NCI-H187 treated with DMSO at 0.1 percent for 48 hours (cell line): ENCODE measurements at regions not wholly inside any gene's neighbourhood (a gene's known extent, or its start where the extent isn't known, plus 50 kb on each side); places are given as distances from the start of the nearest gene placed in this dataset.
"Not testable (repeated sequence)": the region's sequence is repeated elsewhere in the genome, so short reads cannot be mapped to it uniquely, and the experiment has no call there.

Source experiments
- DNase-seq: peaks from one replicate; lab custom pipeline; 2025; lab: John Stamatoyannopoulos, UW

DNA sequence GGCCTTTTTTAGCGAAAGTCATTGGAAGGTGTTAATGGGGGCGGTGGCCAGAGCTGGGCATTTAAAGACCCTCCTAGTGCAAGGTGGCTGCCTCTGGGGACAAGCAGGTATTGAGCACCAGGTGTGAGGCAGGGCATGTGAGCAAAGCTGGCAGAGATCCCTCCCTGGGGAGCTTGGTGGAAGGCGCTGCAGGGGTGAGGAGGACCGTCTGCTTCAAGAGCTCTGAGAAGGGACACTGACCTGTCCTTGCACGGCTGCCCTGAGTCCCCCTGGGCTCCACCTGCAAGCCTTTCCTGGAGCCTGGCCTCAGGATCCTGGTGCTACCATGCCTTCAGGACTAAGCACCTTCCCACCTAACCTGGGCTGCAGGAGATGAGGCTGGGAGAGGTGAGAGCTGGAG, 127.0 kb upstream of the CIBAR2 start:
- no peak for DNase-seq

DNA sequence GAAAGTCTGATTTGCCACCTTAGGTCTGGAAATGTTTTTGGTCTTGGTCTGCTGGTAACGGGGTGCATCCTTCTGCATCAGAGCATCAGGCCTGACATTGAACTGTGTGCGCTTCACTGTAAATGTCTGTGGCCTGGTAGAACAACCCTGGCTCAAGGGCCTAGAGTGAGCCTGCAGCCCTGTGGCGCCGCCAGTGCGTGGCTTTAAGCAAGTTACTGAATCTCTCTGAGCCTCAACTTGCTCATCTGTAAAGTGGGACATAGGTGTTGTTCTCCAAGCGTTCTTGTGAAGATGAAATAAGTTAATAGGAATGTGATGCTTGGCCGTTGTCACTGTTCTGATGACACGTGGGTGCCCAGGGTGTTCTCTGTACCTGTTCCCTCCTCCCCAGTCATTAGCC, 127.6 kb upstream of the CIBAR2 start:
- no peak for DNase-seq

GRCh38 chr16:85240982-85241924, 129.0 kb upstream of the CIBAR2 start:
- DNase-seq, result no peak

DNA sequence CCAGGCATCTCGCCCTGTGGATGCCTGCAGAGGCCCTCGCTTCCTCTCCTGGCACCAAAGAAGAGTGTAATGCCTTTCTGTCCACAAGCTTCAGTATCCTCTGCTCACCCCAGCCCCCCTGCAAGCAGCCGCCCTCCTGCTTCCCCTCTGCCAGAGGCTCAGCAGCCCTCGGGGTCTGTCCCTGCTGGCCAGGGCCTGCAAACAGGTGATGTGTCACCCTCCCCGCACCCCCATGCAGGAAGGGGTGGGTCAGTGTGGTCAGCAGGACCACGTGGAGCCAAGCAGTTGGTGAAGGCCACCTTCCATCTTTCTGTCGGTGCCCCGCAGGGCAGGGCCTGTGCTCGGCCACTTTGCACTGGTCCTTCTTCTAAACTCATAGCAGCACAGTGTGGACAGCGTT, 129.9 kb upstream of the CIBAR2 start:
- no peak for DNase-seq

- no peak for DNase-seq
Measured at GRCh38 chr16:85243308-85243707, 131.0 kb upstream of the CIBAR2 start.

GRCh38 chr16:85244452-85244851, 132.2 kb upstream of the CIBAR2 start:
- DNase-seq, result not testable (repeated sequence)

DNA sequence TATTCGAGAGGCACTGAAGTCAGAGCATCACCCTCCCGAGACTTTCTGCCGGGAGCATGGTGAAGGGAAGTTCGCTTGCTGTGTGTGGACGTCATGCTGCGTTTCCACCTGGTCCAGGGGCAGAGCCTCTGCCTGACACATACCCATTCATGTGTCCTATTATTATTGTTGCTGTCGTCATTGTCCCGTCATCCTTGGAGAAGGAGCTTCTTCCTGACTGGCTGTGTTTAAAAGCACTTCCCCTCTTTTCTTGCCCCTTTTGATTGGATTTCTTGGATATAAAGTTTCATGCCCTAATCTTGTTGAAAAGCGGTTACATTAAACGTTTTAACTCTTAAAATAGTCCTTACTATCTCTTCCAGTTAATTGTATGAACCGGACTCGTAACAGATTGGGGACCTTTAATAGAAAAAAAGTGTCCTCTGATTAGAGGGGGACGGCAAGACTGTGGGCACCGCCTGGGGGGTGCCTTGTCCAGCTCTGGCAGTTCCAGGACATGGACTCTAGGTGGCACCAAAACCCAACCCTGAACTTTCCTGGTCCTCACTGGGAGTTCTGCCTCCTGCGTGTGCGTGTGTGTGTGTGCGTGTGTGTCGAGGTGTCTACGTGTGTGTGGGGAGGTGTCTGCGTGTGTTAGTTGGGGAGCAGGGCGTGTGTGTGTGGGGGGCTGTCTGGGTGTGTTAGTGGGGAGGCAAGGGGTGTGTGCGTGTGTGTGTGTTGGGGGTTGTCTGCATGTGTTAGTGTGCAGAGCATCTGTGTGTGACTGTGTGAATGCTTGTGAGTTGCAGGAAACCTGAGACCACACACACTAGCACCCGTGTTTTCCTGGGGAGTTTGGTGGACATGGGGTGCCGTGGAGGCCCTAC, 133.3 kb upstream of the CIBAR2 start:
- DNase-seq, result no peak

GRCh38 chr16:85246473-85246872, 134.2 kb upstream of the CIBAR2 start:
- DNase-seq, result no peak

- no peak for DNase-seq
Measured at GRCh38 chr16:85246973-85247372, 134.7 kb upstream of the CIBAR2 start.

- DNase-seq, result no peak
Measured at GRCh38 chr16:85248342-85248741, 136.1 kb upstream of the CIBAR2 start.

- no peak for DNase-seq
Measured at GRCh38 chr16:85248857-85249256, 136.6 kb upstream of the CIBAR2 start.

- DNase-seq, result no peak
Measured at GRCh38 chr16:85249418-85250146, 137.3 kb upstream of the CIBAR2 start.

GRCh38 chr16:85250147-85250463, 137.8 kb upstream of the CIBAR2 start:
- no peak for DNase-seq

GRCh38 chr16:85250609-85251223, 138.4 kb upstream of the CIBAR2 start:
- no peak for DNase-seq

DNA sequence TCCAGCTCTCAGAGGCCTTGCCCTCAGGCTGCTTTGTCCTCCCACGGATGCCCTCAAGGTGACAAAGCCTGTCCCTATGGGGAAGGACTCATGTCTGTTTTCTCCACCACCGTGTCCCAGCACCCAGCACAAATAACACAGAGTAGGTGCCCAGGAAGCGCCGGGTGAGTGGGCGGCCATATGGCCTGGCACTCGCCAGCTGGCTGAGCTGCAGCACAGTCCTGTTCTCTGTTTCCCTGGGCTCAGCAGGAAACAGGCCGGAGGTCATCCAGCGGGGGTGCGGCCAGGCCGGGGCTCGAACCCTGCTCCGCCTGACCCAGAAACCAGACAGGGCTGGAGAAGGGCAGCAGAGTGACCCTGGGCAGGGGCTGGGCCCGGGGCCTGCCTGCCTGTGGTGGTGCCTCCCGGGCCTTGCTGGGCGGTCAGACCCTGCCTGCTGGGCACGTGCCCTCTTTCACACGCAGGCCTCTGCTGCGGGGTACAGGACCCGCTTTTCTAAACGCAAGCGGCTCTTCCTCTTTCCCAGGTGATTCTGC, 139.0 kb upstream of the CIBAR2 start:
- no peak for DNase-seq

GRCh38 chr16:85252014-85252413, 139.7 kb upstream of the CIBAR2 start:
- no peak for DNase-seq

- DNase-seq, result no peak
Measured at GRCh38 chr16:85252461-85252860, 140.2 kb upstream of the CIBAR2 start.

GRCh38 chr16:85253084-85253941, 141.0 kb upstream of the CIBAR2 start:
- no peak for DNase-seq

GRCh38 chr16:85254051-85254450, 141.8 kb upstream of the CIBAR2 start:
- no peak for DNase-seq

DNA sequence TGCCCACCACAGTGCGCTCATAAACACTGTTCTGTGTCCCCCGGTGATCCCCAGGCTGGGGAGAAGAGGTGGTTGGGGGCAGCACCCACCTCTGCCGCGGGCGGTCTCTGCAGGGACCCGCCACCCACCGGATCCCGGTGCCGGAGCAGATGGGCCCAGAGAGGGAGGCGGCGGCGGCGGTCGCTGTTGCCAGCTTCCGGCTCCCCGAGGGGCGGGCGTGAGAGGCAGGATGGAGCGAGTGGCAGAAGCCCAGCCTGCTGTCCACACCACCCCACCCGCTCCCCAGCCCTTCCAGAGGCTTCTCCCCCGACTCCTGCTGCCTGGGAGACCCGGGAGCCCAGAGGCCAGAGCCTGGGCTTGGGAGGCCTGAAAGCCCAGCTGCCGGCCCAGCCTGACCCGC, 142.6 kb upstream of the CIBAR2 start:
- no peak for DNase-seq

GRCh38 chr16:85255777-85256176, 143.5 kb upstream of the CIBAR2 start:
- DNase-seq, result no peak
